RPMI8226 (cell line): ENCODE measurements at regions not wholly inside any gene's neighbourhood (a gene's known extent, or its start where the extent isn't known, plus 50 kb on each side); places are given as distances from the start of the nearest gene placed in this dataset.
"Not testable (repeated sequence)": the region's sequence is repeated elsewhere in the genome, so short reads cannot be mapped to it uniquely, and the experiment has no call there.

ENCODE experiments used
- DNase-seq: peaks from one replicate; pipeline ENCODE4 v3.0.0-alpha.2; 2015

DNA sequence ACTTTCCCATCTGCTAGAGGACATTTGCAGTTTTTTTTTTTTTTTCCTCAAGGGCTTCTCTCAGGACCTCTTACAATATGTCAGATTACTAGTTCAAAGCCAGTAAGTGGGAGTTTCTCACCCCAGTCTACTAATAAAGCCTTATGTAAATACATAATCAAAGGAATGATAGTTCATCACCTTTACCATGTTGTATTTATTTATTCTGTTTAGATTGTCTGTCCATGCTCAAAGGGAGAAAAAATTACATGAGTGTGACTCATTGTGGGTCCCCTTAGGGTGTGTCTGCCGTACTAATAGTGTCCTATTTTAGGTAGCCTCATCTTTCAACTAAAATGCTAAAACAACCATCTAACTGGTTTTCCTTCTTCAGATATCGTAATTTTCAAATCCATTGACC is 917.6 kb downstream of the EPHA3 start:
- no peak for DNase-seq

- no peak for DNase-seq
Observed at GRCh38 chr3:90026406-90026805, 919.0 kb downstream of the EPHA3 start.

- no peak for DNase-seq
Observed at GRCh38 chr3:90031121-90031520, 923.7 kb downstream of the EPHA3 start.

- DNase-seq: no peak
Observed at GRCh38 chr3:90032980-90033641, 925.7 kb downstream of the EPHA3 start.

DNA sequence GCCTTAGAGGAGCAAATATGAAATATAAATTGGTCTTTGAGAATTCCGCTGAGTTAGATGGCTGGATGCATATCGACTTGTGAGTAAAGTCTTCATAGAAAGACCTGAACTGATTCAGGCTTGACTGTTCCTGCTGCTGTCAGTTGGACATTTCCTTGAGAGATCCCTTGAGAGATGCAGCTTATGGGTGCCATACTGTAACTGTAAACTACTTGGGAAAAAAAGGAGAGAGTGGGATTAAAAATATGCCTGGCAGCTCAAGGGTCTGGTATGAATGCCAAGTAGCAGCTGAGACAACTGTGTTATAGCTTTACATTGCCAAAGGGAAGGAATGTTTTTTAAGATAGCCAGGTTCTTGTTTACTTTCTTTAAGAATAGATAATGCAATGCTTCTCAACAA is 926.6 kb downstream of the EPHA3 start:
- no peak for DNase-seq

- no peak for DNase-seq
Observed at GRCh38 chr3:90035643-90036042, 928.2 kb downstream of the EPHA3 start.

DNA sequence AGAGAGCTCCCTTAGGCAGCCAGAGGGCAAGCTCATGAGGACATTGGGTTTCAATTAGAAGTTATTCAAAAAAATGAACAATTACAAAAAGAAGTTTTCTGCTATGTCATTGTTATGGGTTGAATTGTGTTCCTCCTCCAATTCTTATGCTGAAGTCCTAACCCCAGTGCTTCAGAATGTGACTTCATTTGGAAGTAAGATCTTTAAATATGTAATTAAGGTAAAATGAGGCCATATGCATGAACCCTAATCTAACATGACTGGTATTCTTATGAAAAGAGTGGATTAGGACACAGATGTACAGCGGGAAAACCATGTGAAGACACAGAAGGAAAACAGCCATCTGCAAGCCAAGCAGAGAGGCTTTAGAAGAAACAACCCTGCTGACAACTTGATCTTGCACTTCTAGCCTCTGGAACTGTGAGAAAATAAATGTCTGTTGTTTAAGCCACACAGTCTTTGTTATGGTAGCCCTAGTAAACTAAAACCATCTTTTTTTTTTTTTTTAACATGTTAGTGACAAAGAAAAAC is 929.6 kb downstream of the EPHA3 start:
- DNase-seq: no peak

DNA sequence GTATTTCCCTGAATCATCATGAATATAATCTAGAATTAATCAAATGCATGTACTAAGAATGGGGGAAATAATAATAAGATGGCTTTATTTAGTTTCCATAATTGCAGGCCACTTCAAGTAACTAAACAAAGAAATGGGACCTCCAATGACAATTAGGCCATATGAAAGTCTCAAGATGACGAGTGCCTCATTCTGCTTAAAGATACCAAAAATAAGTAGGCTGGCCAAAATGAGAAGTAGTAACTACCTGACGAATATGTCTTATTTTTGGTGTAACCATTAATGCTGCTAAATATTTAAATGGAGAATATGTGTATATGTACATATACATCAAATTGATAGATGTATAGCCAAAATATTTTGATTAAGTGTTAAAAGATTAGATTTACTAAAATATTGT is 932.6 kb downstream of the EPHA3 start:
- no peak for DNase-seq

DNA sequence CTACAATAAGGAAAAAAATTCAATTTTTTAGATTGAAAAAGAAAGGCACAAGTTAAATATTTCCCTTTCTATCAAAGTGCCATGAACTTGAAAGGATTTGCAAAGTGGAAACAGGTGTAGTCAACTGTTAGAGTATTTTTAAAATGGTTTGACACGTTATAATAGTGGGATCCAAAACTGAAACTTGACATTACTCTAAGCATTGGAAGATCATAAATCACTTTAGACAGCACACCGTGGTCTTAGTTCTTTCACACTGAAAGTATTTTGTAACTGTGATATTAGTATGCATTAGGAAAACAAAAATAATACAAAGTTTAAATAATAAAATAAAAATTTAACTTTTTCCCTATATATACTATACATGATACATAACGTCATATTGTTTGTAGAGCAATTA is 933.1 kb downstream of the EPHA3 start:
- no peak for DNase-seq

- DNase-seq: no peak
Observed at GRCh38 chr3:90041995-90042394, 934.6 kb downstream of the EPHA3 start.

DNA sequence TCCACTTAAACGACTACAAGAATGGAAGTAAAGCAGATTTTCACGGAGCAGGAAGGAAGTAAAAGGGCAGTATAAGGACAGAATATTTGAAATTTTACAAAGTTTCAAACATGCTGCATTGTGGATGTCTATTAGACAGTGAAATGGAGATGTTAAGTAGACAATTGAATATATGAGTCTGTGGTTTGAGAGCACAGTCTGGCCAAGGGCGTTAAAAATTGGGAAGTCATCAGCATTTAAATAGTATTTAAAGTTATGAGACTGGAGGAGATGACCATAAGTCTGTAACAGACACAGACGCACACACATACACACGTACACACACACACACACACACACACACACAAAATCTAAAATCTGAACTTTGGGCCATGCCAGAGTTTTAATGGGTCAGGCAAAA is 935.9 kb downstream of the EPHA3 start:
- no peak for DNase-seq

- no peak for DNase-seq
Observed at GRCh38 chr3:90044084-90044816, 936.8 kb downstream of the EPHA3 start.

DNA sequence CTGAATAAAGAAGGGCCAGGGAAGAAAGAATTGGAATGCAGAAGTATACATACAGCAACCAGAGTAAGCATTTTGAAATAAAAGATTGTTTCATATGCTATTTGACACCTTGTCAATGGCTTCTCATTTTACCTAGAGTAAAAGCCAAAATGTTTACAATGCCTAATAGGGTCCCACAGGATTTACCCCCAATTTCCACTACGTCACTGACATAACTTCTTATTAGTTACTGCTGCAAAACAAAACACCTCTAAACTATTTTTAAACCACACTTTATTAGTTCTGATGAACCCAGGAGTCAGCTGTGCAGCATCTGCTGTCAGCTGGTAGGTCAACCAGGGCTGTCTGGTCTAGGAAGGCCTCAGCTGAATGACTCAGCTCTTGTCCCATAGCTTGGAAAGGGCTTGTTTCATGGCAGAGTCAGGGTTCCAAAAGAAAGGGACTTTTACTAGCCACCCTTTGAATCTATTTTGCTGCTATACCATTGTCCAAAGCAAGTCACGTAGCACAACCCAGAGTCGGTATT is 945.1 kb downstream of the EPHA3 start:
- peak; percentile 8 for DNase-seq

DNA sequence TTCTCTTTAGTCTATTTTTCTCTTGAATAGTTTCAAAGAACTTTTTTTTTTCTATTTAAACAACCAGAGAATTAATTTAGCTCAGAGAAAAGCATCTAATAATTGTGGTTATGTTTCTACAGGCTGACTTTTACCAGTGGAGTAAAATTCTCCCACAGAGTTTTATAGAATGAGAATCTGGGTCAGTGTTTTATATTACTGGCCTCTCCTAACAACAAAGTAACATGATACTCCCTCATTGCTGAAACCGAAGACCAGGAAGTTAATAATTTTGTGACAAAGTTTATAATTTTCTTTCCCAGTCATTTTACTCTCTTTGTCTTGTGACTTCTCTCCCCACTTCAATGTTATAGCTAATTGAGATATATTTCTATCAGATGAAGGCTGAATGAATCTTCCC is 946.9 kb downstream of the EPHA3 start:
- no peak for DNase-seq

GRCh38 chr3:90055666-90056065 is 948.2 kb downstream of the EPHA3 start:
- no peak for DNase-seq

DNA sequence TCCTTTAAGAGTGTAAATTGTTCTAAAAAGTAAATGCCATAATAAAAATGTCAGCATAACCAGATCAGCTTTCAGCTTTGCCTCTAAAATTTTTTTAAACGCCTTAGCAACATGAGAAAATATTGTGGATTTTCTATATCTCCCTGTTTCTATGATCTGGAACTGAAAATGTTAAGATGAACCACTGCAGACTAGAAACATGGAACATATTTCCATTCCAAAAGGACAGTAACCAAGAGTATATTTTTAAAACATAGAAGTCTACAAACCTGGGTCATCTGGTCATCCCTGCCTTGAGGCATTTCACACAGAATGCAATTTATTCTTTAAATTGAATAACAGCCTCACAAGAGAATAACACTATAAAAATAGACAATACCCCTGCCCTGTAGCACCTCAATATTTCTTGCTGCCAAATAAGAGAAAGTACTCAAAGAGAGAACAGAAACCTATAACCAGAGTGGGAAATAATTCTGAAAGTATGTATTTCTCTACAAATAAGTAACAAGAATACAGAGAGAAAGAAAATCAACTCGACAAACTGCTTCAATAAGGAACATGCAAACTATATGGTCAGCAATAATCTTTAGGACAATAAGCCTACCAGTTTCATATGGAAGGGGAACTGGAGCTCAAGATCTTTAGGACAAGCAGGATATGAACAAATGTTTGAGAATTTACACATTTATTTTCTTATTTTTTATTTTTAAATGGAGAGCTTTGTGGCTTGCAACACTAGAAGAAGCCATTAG is 949.0 kb downstream of the EPHA3 start:
- DNase-seq: no peak

DNA sequence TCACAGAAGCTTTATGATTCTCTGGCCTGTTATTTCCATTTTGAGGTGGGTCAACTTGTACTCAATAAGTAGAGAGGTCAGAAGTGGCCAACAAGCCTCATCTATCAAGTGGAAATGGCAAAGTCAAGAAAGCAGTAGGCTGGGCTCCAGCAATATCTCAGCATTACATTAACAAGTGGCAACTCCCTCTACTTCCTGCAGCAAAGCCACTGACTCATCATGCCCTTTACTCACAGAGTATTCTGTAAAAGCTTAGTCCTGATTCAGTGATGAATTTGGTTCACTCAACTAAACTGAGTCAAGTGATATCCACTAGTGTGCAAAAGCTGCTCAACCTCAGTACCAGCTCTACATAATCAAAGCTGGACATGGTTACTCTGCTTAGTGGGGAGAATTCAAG is 954.6 kb downstream of the EPHA3 start:
- no peak for DNase-seq

- no peak for DNase-seq
Observed at GRCh38 chr3:90062631-90063200, 955.3 kb downstream of the EPHA3 start.

DNA sequence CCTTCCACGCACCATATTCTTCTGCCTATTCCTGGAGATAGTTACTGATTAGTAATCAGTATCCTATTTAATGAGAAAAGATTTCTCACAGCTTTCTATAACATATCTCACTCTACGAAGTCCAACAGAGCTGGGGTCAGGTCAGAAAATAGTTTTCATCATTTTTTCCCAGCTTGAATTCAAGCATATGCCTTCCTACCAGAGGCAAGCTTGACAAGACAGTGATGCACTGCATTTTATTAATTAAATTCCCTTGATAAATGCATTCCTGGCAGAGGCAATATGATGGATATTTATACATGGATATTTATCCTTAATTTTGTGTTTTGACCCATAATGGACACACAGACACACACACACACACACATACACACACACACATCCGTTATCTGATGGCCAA is 961.4 kb downstream of the EPHA3 start:
- DNase-seq: no peak

DNA sequence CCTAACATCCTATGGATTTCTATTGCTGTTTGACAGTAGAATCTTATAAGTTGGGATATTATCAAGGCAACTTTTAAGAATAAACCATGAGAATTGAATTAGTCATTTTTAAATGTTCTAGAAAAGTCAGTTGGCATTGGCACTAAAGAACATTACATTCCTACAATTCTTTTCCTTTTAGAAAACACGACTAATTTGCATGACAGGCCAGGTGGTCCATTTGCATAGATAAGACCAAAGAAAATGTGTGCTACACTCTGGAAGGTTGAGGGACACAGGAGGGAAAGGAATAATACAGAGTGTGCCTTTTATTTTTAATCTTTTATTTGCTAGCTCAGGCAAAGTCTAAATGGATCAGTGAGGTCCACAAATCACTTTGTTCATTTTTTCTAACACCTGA is 962.3 kb downstream of the EPHA3 start:
- no peak for DNase-seq

- DNase-seq: no peak
Observed at GRCh38 chr3:90076136-90076535, 968.7 kb downstream of the EPHA3 start.

- DNase-seq: no peak
Observed at GRCh38 chr3:90080988-90081387, 973.6 kb downstream of the EPHA3 start.

DNA sequence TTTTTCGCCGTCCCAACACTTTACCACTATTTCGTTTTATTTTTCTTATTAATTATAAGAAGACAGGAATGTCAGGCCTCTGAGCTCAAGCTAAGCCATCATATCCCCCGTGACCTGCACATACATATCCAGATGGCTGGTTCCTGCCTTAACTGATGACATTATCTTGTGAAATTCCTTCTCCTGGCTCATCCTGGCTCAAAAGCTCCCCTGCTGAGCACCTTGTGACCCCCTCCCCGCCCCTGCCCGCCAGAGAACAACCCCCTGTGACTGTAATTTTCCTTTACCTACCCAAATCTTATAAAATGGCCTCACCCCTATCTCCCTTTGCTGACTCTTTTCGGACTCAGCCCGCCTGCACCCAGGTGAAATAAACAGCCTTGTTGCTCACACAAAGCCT is 978.9 kb downstream of the EPHA3 start:
- DNase-seq: not testable (repeated sequence)
